ENCODE measurements at regions not wholly inside any gene's neighbourhood (a gene's known extent, or its start where the extent isn't known, plus 50 kb on each side); places are given as distances from the start of the nearest gene placed in this dataset.

- no peak for DNase-seq
These were observed 420.7 kb downstream of the KIF4B start for GRCh38 chr5:155434267-155434666.

DNA sequence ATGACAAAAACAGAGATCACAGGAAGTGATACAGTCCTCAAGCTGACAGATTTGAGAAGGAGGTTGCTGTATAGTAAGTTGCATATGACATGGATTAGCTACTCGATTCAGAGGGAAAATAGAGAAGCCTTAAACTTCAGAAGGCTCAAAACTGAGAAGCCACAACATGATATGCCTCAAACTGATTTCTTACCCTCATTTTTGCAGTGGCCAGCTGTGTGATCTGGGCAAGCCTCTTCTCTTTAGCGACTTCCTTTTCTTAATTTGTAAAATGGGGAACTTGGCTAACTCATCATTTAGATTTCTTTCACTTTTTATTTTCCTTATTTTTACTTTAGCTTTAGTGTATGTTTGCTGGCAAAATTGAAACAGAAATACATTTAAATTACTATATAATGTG is 421.1 kb downstream of the KIF4B start:
- no peak for DNase-seq

- no peak for DNase-seq
These were observed 428.3 kb downstream of the KIF4B start for GRCh38 chr5:155441849-155442248.

GRCh38 chr5:155451106-155451505 is 437.6 kb downstream of the KIF4B start:
- DNase-seq = no peak

DNA sequence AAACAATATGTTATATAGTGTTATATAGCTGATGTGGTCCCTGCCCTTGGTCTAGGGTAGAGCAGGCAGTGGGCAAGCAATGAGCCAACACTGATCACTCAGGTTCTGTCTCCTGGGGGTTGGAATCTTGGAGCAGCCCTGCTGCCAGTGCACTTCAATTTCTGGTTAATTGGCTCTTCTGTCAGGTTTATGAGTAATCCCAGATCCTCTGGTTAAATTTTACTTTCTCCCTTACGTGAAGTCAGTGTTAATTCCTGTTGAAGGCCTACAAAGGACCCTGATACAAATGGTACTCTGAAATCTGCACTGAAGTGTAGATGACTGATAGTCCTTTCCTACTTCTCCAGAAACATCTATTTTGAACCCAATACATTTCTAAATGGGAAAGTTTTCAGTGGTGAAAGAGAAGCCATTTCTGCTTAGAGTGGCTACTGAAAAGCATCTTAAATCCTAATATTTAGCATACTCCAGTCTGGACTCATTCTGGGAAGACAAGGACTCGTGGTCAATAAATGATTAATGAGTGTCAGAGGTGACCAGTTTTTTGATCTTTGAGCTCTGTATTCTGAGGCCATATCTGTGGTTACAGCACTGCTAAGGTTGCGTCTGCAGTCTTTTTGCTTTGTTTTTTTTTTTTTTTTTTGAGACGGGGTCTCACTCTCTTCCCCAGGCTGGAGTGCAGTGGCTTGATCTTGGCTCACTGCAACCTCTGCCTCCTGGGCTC is 442.4 kb downstream of the KIF4B start:
- DNase-seq = no peak

DNA sequence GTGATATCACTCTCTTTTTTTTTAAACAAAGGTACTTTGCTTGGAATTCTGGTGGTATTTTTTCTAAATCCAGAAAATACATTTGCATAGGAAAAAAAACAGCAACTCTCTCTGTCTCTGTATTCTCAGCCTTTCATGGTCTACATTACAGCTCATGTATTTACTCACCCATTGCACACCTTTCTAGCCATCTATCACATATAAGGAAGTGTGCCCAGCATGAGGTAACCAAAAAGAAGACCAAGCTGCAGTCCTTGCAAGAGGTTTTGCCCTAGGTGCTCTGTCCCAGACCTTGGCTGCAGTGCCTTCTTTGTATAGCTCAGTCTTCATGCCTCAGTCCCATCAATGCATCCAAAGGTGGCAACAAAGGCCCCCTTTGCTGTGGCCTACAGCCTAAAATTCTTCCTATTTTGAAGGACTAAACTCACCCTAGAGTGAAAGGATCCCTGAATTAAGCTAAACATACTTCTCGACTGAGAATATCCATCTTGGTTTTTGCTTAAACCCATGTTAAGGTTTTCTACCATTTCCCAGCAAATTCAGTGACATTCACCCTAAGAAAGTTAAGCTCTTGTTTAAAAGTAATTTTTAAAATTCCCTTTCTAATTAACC is 446.4 kb downstream of the KIF4B start:
- no peak for DNase-seq

GRCh38 chr5:155460501-155460931 is 447.0 kb downstream of the KIF4B start:
- DNase-seq = no peak

- no peak for DNase-seq
These were observed 447.7 kb downstream of the KIF4B start for GRCh38 chr5:155461304-155461703.

DNA sequence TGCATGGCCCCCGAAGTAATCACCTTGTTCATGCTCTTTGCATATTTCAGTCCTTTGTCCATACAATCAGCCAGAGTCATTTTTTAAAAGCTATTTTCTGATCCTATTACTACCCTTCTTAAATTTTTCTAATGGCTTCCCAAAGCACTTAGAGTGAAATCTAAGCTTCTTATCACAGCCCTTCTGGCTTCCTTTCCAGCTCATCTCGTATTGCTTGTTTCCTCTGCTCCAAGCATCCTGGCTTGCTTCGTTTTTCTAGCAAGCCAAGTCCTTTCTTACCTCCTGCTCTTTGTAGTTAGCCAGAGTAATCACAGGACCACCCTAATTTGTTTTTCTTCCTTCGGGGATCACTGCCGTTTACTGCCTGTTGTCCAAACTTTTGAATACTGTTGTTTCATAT is 453.3 kb downstream of the KIF4B start:
- no peak for DNase-seq

- peak; percentile 86 for DNase-seq
These were observed 457.5 kb downstream of the KIF4B start for GRCh38 chr5:155471027-155471426.

- DNase-seq = no peak
These were observed 459.2 kb downstream of the KIF4B start for GRCh38 chr5:155472780-155473179.

GRCh38 chr5:155475318-155475717 is 461.8 kb downstream of the KIF4B start:
- no peak for DNase-seq

DNA sequence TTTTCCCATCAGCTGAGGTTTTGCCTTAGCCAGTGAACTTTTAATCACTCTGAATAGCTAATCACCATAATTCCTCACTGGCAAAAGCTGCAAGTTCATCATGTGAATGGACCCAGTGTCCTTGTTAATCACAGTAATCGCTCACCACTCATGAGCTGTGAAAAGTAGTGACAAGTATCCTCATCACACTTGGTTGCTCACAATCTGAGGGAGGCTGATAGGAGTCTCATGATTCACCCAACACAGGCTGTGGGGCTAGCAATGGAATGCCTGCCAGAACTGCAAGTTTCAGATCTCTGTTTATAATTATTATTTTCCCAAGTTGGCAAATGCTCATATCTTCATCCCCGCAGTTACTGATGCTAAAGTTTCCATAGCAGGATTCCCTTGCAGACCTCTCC is 467.2 kb downstream of the KIF4B start:
- DNase-seq = no peak

DNA sequence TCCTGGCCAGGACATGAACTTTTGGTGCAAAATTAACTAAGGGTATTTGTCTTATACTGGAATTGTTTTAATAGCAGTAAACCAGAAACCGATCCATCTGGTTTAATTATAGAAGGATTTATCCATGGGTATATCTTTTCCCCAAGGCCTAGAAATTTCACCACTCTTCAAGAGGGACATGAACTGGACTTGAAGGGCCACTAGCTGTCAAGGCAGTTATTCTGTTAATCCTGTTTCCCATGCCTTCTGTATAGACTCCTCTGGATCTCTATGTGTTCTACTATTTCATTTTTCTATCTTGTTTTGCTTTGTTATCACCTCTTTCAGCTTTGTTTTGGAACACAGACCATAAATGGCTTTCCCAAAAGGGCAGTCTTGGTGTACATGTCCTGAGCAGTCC is 467.6 kb downstream of the KIF4B start:
- DNase-seq = no peak

GRCh38 chr5:155482428-155482827 is 468.9 kb downstream of the KIF4B start:
- DNase-seq = no peak

DNA sequence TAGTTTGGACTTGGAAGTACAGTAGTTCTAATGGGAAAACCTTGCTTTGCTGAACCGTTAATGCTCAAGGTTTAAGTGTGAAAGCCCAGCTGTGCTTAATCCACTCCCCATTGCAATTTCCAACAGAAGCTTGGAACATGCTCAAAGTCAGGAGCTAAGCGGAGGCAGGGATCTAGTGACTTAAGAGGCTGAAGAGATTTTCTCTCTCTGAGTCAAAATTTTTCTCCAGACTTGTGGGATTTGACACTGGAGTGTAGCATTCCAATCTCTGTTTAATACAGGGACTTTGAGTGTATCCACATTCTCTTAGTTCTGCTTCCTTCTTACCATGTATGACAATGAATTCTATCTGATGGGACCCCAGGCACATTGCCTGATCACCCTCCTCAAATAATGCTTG is 471.8 kb downstream of the KIF4B start:
- DNase-seq = no peak

DNA sequence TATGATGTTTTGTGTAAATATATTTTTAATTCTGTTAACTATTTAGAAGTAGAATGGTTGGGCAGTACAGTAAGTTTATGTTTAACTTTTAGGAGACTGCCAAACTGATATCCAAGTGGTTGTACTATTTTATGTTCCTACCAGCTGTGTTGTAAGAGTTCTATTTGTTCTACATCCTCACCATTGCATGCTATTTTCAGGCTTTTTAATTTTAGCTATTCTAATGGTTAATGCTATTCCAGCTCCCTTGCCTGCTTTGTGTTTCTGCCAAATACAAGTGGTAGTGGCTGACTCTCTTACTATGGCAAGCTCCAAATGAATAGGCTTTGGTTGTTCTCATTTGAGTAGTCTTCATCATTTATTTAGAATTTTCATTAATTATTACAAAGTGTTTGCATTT is 476.4 kb downstream of the KIF4B start:
- DNase-seq = no peak

DNA sequence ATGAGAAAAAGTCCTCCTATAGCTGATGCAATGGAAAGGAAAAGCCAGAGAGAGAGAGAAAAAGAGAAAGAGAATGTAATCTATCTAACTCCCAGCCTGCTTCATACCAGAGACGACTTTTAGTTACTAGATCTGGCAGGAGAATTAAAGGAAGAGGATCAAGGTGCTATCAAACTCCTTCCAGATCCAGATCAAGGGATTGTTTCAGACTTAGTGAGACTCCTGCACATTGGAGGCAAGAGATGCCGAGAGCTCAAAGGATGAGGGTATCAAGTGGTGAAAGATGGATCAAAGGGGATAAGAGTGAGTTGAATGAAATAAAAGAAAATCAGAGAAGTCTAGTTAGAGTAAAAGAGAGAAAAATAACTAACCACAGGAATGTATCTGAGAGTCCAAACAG is 478.6 kb downstream of the KIF4B start:
- no peak for DNase-seq

GRCh38 chr5:155504606-155505005 is 491.1 kb downstream of the KIF4B start:
- DNase-seq = peak; percentile 68

DNA sequence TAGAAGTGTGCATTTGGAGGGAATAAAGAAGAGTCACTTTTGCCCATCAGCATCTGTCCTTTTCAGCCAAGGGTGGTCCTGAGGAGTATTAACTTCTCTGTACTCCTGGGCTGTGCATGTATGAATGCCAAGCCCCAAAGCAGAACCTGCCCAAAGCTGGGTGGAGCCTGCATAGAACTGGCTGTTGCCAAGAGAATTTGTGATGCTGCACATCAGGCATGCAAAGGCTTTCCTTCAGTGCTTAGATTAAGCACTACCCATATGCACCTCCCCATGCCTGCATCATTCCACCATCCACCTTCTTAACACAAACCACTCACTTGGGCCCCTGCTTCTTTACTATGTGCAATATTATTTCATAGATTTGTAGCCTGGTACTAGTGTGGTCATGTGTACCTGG is 493.8 kb downstream of the KIF4B start:
- no peak for DNase-seq

- no peak for DNase-seq
These were observed 495.1 kb downstream of the KIF4B start for GRCh38 chr5:155508673-155509072.

- DNase-seq = no peak
These were observed 498.8 kb downstream of the KIF4B start for GRCh38 chr5:155512329-155512728.

DNA sequence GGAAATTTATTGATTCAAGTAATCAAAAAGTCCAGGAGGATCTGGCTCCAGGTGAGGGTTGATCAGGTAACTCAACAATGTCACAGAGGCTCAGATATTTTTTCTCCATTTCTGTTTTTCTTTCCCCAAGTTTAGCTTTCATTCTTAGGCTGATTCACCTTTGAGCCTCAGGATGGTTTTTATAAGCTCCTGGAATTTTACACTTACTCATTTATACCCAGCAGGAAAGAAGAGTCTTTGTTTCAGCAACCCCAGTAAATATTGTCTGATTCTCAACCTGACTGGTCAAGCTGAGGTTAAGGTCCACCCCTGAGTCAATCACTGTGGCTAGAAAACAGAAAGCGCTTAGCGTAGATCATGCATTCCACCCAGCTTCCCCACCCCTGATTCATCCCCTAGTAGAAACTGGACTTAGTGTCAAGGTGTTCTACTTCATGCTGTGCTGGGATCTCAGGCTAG is 500.6 kb downstream of the KIF4B start:
- DNase-seq = no peak

GRCh38 chr5:155522540-155522939 is 509.0 kb downstream of the KIF4B start:
- DNase-seq = no peak

DNA sequence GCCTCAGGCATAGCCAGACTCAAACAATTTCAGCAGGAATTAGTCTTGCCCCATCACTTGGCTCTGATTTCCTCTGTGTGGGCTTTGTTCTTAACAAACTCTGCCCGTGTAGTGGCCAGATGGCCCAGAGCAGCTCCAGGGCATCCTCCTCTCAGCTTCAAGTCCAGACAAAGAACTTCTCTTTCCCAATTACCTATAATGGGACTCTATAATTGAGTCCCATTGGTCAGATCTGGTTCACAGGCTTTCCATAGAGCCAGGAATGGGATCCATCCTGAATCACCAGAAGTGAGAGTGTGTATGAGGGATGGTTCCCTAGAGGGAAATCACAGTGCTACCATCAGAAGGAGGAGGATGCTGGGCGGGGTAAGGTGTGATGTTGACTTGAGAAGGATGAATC is 515.8 kb downstream of the KIF4B start:
- no peak for DNase-seq

All from NCI-H1694 (cell line).